ENCODE measurements at regions not wholly inside any gene's neighbourhood (a gene's known extent, or its start where the extent isn't known, plus 50 kb on each side); places are given as distances from the start of the nearest gene placed in this dataset.

DNA sequence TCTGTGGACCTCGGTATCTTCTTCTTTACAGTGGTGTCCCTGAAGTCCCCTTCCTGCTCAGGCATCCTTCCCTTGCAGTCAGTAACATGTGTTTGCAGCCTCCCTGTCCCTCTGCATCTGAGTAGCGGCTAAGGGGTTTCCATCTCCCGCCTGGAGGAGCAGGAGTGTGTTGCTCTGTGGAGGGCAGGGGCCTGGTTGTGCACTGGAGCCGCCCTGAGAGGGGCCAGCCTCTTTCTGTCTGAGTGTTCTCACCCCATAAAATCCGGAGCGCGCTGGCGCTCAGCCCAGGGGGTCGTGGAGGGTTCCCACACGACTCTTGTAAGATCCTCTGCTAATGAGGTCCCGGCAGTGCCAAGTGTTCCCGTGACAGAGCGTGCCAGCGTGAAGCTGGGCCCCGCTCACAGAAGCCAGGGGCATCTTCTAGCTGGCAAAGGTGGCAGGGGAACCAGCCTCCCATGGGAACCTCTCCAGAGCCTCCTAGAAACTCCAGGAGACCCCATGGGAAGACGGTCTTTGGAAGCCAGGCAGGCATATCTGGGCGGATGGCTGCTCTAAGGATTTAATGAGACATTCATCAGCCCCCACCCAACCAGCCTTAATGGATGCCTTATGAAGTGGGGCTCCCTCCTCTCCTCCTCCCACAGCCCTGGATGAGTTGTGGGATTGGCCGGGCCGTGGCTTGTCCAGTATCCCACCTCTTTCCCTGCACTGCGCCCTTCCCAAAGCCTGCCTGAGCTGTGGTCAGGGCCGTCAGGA is 91.4 kb upstream of the GSE1 start:
- no TSS peak for BruUV-seq (replicated peaks)
- H3K9ac ChIP-seq (ENCODE audit: low read depth, low read length) = no peak overlapping the region
- H3K9me1 ChIP-seq (ENCODE audit: insufficient read depth, low read length) = peaks cover 13% of the 10 kb centered on the region
- WGBS, 2 experiments (ENCODE audit: extremely low coverage in 2 of 2, insufficient read length in 1 of 2) = 43% methylated on average over 9 of the region's 21 CpGs; no CpG with 5 or more reads in 1 of the 2 experiments
- CTCF ChIA-PET = no interaction called here
- H3K4me2 ChIP-seq (ENCODE audit: low read depth, low read length) = no peak overlapping the region
- H2BK15ac ChIP-seq (ENCODE audit: low read depth, low read length) = no peak overlapping the region
- no peak overlapping the region for H3K56ac ChIP-seq (ENCODE audit: extremely low read depth, insufficient read depth, low read length)
- ATAC-seq (ENCODE audit: low read depth) = no peak
- no peak overlapping the region for H3K23ac ChIP-seq (ENCODE audit: low read depth, low read length)
- dilution Hi-C loops (cut with HindIII; ENCODE audit: low sequenced_read_pairs, unreplicated experiment) = no loop called here
- H2BK20ac ChIP-seq (ENCODE audit: low read depth, low read length) = no peak overlapping the region
- H4K91ac ChIP-seq (ENCODE audit: insufficient read depth, low read depth, low read length) = no peak overlapping the region
- H3K18ac ChIP-seq (ENCODE audit: low read depth, low read length) = no peak overlapping the region
- TF ChIP-seq, protein P1, sequence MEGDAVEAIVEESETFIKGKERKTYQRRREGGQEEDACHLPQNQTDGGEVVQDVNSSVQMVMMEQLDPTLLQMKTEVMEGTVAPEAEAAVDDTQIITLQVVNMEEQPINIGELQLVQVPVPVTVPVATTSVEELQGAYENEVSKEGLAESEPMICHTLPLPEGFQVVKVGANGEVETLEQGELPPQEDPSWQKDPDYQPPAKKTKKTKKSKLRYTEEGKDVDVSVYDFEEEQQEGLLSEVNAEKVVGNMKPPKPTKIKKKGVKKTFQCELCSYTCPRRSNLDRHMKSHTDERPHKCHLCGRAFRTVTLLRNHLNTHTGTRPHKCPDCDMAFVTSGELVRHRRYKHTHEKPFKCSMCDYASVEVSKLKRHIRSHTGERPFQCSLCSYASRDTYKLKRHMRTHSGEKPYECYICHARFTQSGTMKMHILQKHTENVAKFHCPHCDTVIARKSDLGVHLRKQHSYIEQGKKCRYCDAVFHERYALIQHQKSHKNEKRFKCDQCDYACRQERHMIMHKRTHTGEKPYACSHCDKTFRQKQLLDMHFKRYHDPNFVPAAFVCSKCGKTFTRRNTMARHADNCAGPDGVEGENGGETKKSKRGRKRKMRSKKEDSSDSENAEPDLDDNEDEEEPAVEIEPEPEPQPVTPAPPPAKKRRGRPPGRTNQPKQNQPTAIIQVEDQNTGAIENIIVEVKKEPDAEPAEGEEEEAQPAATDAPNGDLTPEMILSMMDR (conservative IDR thresholded peaks at IDR 0.05; ENCODE audit: low read depth, low read length) = no peak
- TF ChIP-seq POLR2A (IDR thresholded peaks at IDR 0.05; ENCODE audit: low read depth, low read length) (no peak), BHLHE40 (IDR thresholded peaks at IDR 0.05; ENCODE audit: low read depth, low read length) (no peak), NFE2L2 (IDR thresholded peaks at IDR 0.05; ENCODE audit: low read depth, low read length) (no peak), RCOR1 (IDR thresholded peaks at IDR 0.05; ENCODE audit: insufficient replicate concordance, low read length) (no peak), SMC3 (IDR thresholded peaks at IDR 0.05; ENCODE audit: low read depth, low read length) (no peak), MAZ (IDR thresholded peaks at IDR 0.05; ENCODE audit: borderline replicate concordance, low read depth, low read length) (no peak), RAD21 (IDR thresholded peaks at IDR 0.05; ENCODE audit: low read length) (no peak), FOS (IDR thresholded peaks at IDR 0.05; ENCODE audit: low read depth, low read length) (no peak), MXI1 (IDR thresholded peaks at IDR 0.05; ENCODE audit: borderline replicate concordance, low read depth, low read length) (no peak)
- TF ChIP-seq, protein P2, sequence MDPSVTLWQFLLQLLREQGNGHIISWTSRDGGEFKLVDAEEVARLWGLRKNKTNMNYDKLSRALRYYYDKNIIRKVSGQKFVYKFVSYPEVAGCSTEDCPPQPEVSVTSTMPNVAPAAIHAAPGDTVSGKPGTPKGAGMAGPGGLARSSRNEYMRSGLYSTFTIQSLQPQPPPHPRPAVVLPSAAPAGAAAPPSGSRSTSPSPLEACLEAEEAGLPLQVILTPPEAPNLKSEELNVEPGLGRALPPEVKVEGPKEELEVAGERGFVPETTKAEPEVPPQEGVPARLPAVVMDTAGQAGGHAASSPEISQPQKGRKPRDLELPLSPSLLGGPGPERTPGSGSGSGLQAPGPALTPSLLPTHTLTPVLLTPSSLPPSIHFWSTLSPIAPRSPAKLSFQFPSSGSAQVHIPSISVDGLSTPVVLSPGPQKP (IDR thresholded peaks at IDR 0.05; ENCODE audit: borderline replicate concordance, low read depth, low read length) = no peak
- H3K27me3 ChIP-seq (ENCODE audit: control insufficient read depth, insufficient read depth, low read length) = no peaks in the 10 kb centered on the region
- no peak overlapping the region for H4K5ac ChIP-seq (ENCODE audit: low read depth, low read length)
- H3K4ac ChIP-seq (ENCODE audit: low read depth, low read length) = no peak overlapping the region; the same call in 1 of the 2 replicates
- intact Hi-C loops (cut with micrococcal nuclease) = no loop called here
- H3K4me1 ChIP-seq (ENCODE audit: control insufficient read depth, insufficient read depth, low read length) = peaks cover 24% of the 10 kb centered on the region
- H3K4me3 ChIP-seq (ENCODE audit: insufficient read depth, low read depth, low read length) = no peak overlapping the region
- peaks cover 21% of the 10 kb centered on the region for H4K20me1 ChIP-seq (ENCODE audit: insufficient read depth, low read length)
- H2BK5ac ChIP-seq (ENCODE audit: low read depth, low read length, poor library complexity, severe bottlenecking) = no peak overlapping the region
- 0 out of 2 replicates have a peak, but pooled peaks cover 4% of the 10 kb centered on the region for H3K36me3 ChIP-seq (ENCODE audit: control insufficient read depth, insufficient read depth, low read length)
- H3K27ac ChIP-seq (ENCODE audit: insufficient read depth, low read length) = no peak overlapping the region
- peaks cover 16 to 46% of the 10 kb centered on the region in 2 experiments for H3K79me1 ChIP-seq (ENCODE audit: low read depth in 1 of 2, low read length in 2 of 2)
- in situ Hi-C loops (cut with MboI; ENCODE audit: low sequenced_read_pairs) = no loop called here
- no peak for DNase-seq
- POLR2A ChIA-PET (ENCODE audit: unreplicated experiment) = no interaction called here
- H2AFZ ChIP-seq (replicated peaks; ENCODE audit: low read length, poor library complexity) = no peak overlapping the region
- H2BK120ac ChIP-seq (ENCODE audit: low read depth, low read length) = no peak overlapping the region
- H2AK5ac ChIP-seq (ENCODE audit: low read depth, low read length) = peak overlapping the region; percentile 63
- peak overlapping the region; percentile 28 for H2AK9ac ChIP-seq (replicated peaks; ENCODE audit: low read depth, low read length, poor library complexity)
- H3K9me3 ChIP-seq (ENCODE audit: control insufficient read depth, insufficient read depth, low read length) = no peaks in the 10 kb centered on the region
- no peak overlapping the region for H4K8ac ChIP-seq (ENCODE audit: low read depth in 2 of 2, low read length in 2 of 2)
- no peak overlapping the region for H3K14ac ChIP-seq (replicated peaks; ENCODE audit: low read depth, low read length)

Data from IMR-90 (cell line).